H9 (cell line): ENCODE measurements at regions not wholly inside any gene's neighbourhood (a gene's known extent, or its start where the extent isn't known, plus 50 kb on each side); places are given as distances from the start of the nearest gene placed in this dataset.

Source experiments
- DNase-seq: peaks from one replicate; pipeline ENCODE4 v3.0.0-alpha.2; 2017
- H2AFZ ChIP-seq: one replicate; pipeline ENCODE4 v1.6.1; 2013; ENCODE audit warnings: mild to moderate bottlenecking, low read length, control low read depth, moderate library complexity
- H2AK5ac ChIP-seq: 2 replicates; pipeline ENCODE4 v1.6.1; 2013; ENCODE audit warnings: low read length, control low read depth, mixed read lengths; ENCODE audit not compliant: insufficient read length
- H2BK120ac ChIP-seq: one replicate; pipeline ENCODE4 v1.6.1; 2013; ENCODE audit warnings: low read depth, mild to moderate bottlenecking, low read length, control low read depth, inconsistent platforms; ENCODE audit not compliant: poor library complexity, severe bottlenecking
- H2BK12ac ChIP-seq: 2 replicates; pipeline ENCODE4 v1.6.1; 2013; ENCODE audit warnings: low read length, control low read depth, mixed read lengths, low read depth; ENCODE audit not compliant: insufficient read length
- H2BK15ac ChIP-seq: 2 replicates; pipeline ENCODE4 v1.6.1; 2013; ENCODE audit warnings: low read depth, low read length, control low read depth
- H2BK20ac ChIP-seq: one replicate; pipeline ENCODE4 v1.6.1; 2013; ENCODE audit warnings: low read depth, mild to moderate bottlenecking, low read length, control low read depth, inconsistent platforms; ENCODE audit not compliant: poor library complexity, severe bottlenecking
- H2BK5ac ChIP-seq: 2 replicates; pipeline ENCODE4 v1.6.1; 2013; ENCODE audit warnings: low read length, control low read depth, mixed read lengths; ENCODE audit not compliant: insufficient read length
- H3K14ac ChIP-seq: 2 replicates; pipeline ENCODE4 v1.6.1; 2013; ENCODE audit warnings: low read length, control low read depth; ENCODE audit not compliant: insufficient read depth
- H3K18ac ChIP-seq: 2 replicates; pipeline ENCODE4 v1.6.1; 2013; ENCODE audit warnings: low read depth, mild to moderate bottlenecking, mixed read lengths, low read length, control low read depth; ENCODE audit not compliant: insufficient read length
- H3K23ac ChIP-seq: 2 replicates; pipeline ENCODE4 v1.6.1; 2013; ENCODE audit warnings: low read length, control low read depth, mixed read lengths, low read depth; ENCODE audit not compliant: insufficient read length
- H3K23me2 ChIP-seq: 2 replicates; pipeline ENCODE4 v1.6.1; 2013; ENCODE audit warnings: low read depth, mild to moderate bottlenecking, mixed read lengths, low read length, control low read depth; ENCODE audit not compliant: insufficient read length, poor library complexity, severe bottlenecking
- H3K27ac ChIP-seq: 2 replicates; pipeline ENCODE4 v1.5.1; 2013; ENCODE audit warnings: low read length, control low read depth, mixed read lengths, low read depth; ENCODE audit not compliant: insufficient read length
- H3K27me3 ChIP-seq: 2 replicates; pipeline ENCODE4 v1.6.1; 2013; ENCODE audit warnings: low read length, control low read depth, inconsistent platforms; ENCODE audit not compliant: insufficient read depth
- H3K4ac ChIP-seq: 2 replicates; pipeline ENCODE4 v1.6.1; 2013; ENCODE audit warnings: low read depth, mild to moderate bottlenecking, control low read depth, inconsistent platforms, low read length, moderate library complexity
- H3K4me1 ChIP-seq: 2 replicates; pipeline ENCODE4 v1.6.1; 2013; ENCODE audit warnings: low read length, control low read depth, inconsistent platforms; ENCODE audit not compliant: insufficient read depth
- H3K4me2 ChIP-seq: 2 replicates; pipeline ENCODE4 v1.6.1; 2013; ENCODE audit warnings: low read length, control low read depth, mixed read lengths; ENCODE audit not compliant: insufficient read length, insufficient read depth
- H3K56ac ChIP-seq: 2 replicates; pipeline ENCODE4 v1.6.1; 2013; ENCODE audit warnings: low read depth, mild to moderate bottlenecking, mixed read lengths, low read length, control low read depth; ENCODE audit not compliant: insufficient read length
- H3K79me1 ChIP-seq: 2 replicates; pipeline ENCODE4 v1.6.1; 2013; ENCODE audit warnings: low read depth, mild to moderate bottlenecking, moderate library complexity, low read length, control low read depth, inconsistent platforms; ENCODE audit not compliant: insufficient read depth, poor library complexity, severe bottlenecking
- H3K79me2 ChIP-seq: 2 replicates; pipeline ENCODE4 v1.6.1; 2013; ENCODE audit warnings: low read length, control low read depth, inconsistent platforms; ENCODE audit not compliant: insufficient read depth
- H3K9ac ChIP-seq: 2 replicates; pipeline ENCODE4 v1.6.1; 2013; ENCODE audit warnings: low read length, control low read depth, mixed read lengths; ENCODE audit not compliant: insufficient read length; ENCODE audit errors: extremely low read depth
- H3K9me3 ChIP-seq: one replicate; pipeline ENCODE4 v1.6.1; 2013; ENCODE audit warnings: low read depth, low read length, inconsistent platforms; ENCODE audit not compliant: control insufficient read depth
- H3T11ph ChIP-seq: one replicate; pipeline ENCODE4 v1.6.1; 2013; ENCODE audit warnings: mild to moderate bottlenecking, low read length, control low read depth, inconsistent platforms
- H4K20me1 ChIP-seq: one replicate; pipeline ENCODE4 v1.6.1; 2013; ENCODE audit not compliant: control insufficient read depth, insufficient read length, insufficient read depth
- H4K5ac ChIP-seq: 2 replicates; pipeline ENCODE4 v1.6.1; 2013; ENCODE audit warnings: low read depth, mild to moderate bottlenecking, mixed read lengths, low read length, control low read depth; ENCODE audit not compliant: insufficient read length
- H4K8ac ChIP-seq: replicated peaks from 2 replicates; pipeline ENCODE4 v1.6.1; 2013; ENCODE audit warnings: low read length, control low read depth, mixed read lengths, low read depth; ENCODE audit not compliant: insufficient read length
- H4K91ac ChIP-seq: 2 replicates; pipeline ENCODE4 v1.6.1; 2013; ENCODE audit warnings: low read depth, mild to moderate bottlenecking, moderate library complexity, mixed read lengths, low read length, control low read depth; ENCODE audit not compliant: insufficient read length
- H3K27ac Mint-ChIP-seq, 3 experiments: 2 replicates in 2 of 3; 3 replicates in 1 of 3; pipeline ENCODE4 v1.8.0; 2020 to 2021; ENCODE audit warnings: mixed read lengths in 3 of 3, mild to moderate bottlenecking in 1 of 3, moderate library complexity in 1 of 3
- H3K27me3 Mint-ChIP-seq: 2 replicates; pipeline ENCODE4 v1.8.0; 2021; ENCODE audit warnings: low read depth, mild to moderate bottlenecking, moderate library complexity, mixed read lengths
- H3K36me3 Mint-ChIP-seq, 3 experiments: 2 replicates in 2 of 3; 3 replicates in 1 of 3; pipeline ENCODE4 v1.8.0; 2020 to 2021; ENCODE audit warnings: low read depth in 3 of 3, mixed read lengths in 3 of 3; ENCODE audit not compliant: insufficient read depth in 1 of 3
- H3K4me1 Mint-ChIP-seq, 2 experiments: 2 replicates each; pipeline ENCODE4 v1.8.0; 2020; ENCODE audit warnings: mixed read lengths in 2 of 2
- H3K4me3 Mint-ChIP-seq, 2 experiments: 2 replicates in 1 of 2; 3 replicates in 1 of 2; pipeline ENCODE4 v1.8.0; 2020 to 2021; ENCODE audit warnings: mild to moderate bottlenecking in 2 of 2, mixed read lengths in 2 of 2, moderate library complexity in 1 of 2
- H3K9me3 Mint-ChIP-seq, 2 experiments: 2 replicates in 1 of 2; 3 replicates in 1 of 2; pipeline ENCODE4 v1.8.0; 2020; ENCODE audit warnings: mild to moderate bottlenecking in 2 of 2, mixed read lengths in 2 of 2, moderate library complexity in 1 of 2
- CTCF ChIP-seq: fragments of 200-600 bp; sonication (generic); conservative IDR thresholded peaks from 3 replicates; pipeline ENCODE4 v1.8.0; 2021; ENCODE audit warnings: antibody characterized with exemption, mild to moderate bottlenecking
- WGBS: extraction: QIAGEN DNeasy Blood & Tissue Kit; methylation state at CpG from one replicate; pipeline ENCODE4 v1.1.7; 2013; ENCODE audit warnings: missing lambda C conversion rate, low lambda C conversion rate, mixed read lengths; ENCODE audit not compliant: insufficient read length; ENCODE audit errors: extremely low coverage; 5-methylcytosine and 5-hydroxymethylcytosine counted together

- peaks cover 22 to 25% of the 10 kb centered on the region in 2 experiments for H3K4me1 Mint-ChIP-seq
- no peak overlapping the region for H2AK5ac ChIP-seq
- H2BK5ac ChIP-seq = no peak overlapping the region
- H3K14ac ChIP-seq = no peak overlapping the region
- H3K27me3 ChIP-seq = no peaks in the 10 kb centered on the region
- no peak overlapping the region for H3K27ac Mint-ChIP-seq
- H3T11ph ChIP-seq = no peak overlapping the region
- no peak overlapping the region for H4K8ac ChIP-seq
- no peak for DNase-seq
- no peak overlapping the region for H3K9ac ChIP-seq
- H2BK120ac ChIP-seq = no peak overlapping the region
- no peaks in the 10 kb centered on the region for H3K9me3 ChIP-seq
- no peak overlapping the region for H3K18ac ChIP-seq
- H3K27me3 Mint-ChIP-seq = no peaks in the 10 kb centered on the region
- TF ChIP-seq CTCF = no peak
- no peaks in the 10 kb centered on the region for H3K23me2 ChIP-seq
- no peak overlapping the region for H3K23ac ChIP-seq
- no peak overlapping the region for H4K91ac ChIP-seq
- H3K36me3 Mint-ChIP-seq = peaks cover 13 to 14% (median 13%) of the 10 kb centered on the region in 3 experiments
- no peak overlapping the region for H3K4me2 ChIP-seq
- H3K27ac ChIP-seq = no peak overlapping the region
- 0 out of 2 replicates have a peak, but pooled peaks cover 2% of the 10 kb centered on the region for H3K4me1 ChIP-seq
- no peak overlapping the region for H2BK20ac ChIP-seq
- H4K5ac ChIP-seq = no peak overlapping the region
- H3K79me2 ChIP-seq = no peaks in the 10 kb centered on the region
- H2BK15ac ChIP-seq = no peak overlapping the region
- no peak overlapping the region for H3K4ac ChIP-seq
- no peaks in the 10 kb centered on the region for H4K20me1 ChIP-seq
- no peaks in the 10 kb centered on the region for H3K79me1 ChIP-seq
- no CpG with 5 or more reads among the region's 4 CpGs for WGBS
- no peak overlapping the region for H3K4me3 Mint-ChIP-seq
- H2BK12ac ChIP-seq = no peak overlapping the region
- peaks cover 12 to 15% of the 10 kb centered on the region in 2 experiments for H3K9me3 Mint-ChIP-seq
- no peak overlapping the region for H3K56ac ChIP-seq
- no peak overlapping the region for H2AFZ ChIP-seq
These were observed 203.1 kb downstream of the AEBP2 start for GRCh38 chr12:19642345-19642744.
